ENCODE measurements at regions not wholly inside any gene's neighbourhood (a gene's known extent, or its start where the extent isn't known, plus 50 kb on each side); places are given as distances from the start of the nearest gene placed in this dataset.

GRCh38 chr9:115204904-115205453, 87.0 kb upstream of the TNC start:
- Histone ChIP-seq H3K36me3 (ENCODE audit: low read depth) (no peaks in the 10 kb centered on the region), H4K20me1 (ENCODE audit: insufficient read depth) (no peaks in the 10 kb centered on the region), H2AFZ (no peak overlapping the region), H3K9ac (no peak overlapping the region), H3K4me1 (ENCODE audit: insufficient read depth) (peaks cover 92% of the 10 kb centered on the region), H3K9me2 (ENCODE audit: insufficient read depth) (no peaks in the 10 kb centered on the region), H3K9me3 (ENCODE audit: low read depth) (no peaks in the 10 kb centered on the region), H3K4me3 (no peak overlapping the region), H3K79me2 (ENCODE audit: insufficient read depth) (no peaks in the 10 kb centered on the region), H3K27ac (peak overlapping the region; percentile 60), H3K4me2 (ENCODE audit: unreplicated experiment) (peak overlapping the region; percentile 24), H3K27me3 (replicated peaks; ENCODE audit: insufficient read depth) (no peaks in the 10 kb centered on the region), H3F3A (ENCODE audit: insufficient read depth) (peaks cover 78% of the 10 kb centered on the region)
- 0 to 4% methylated on average over 1 of the region's 1 CpG for WGBS, 2 experiments (ENCODE audit: low coverage in 1 of 2, low lambda C conversion rate in 2 of 2, missing lambda C conversion rate in 2 of 2)
- peak; percentile 89 for DNase-seq
- TF ChIP-seq EZH2phosphoT487 (IDR thresholded peaks at IDR 0.05; ENCODE audit: insufficient read depth, low read depth) (no peak), EZH2 (IDR thresholded peaks at IDR 0.05; ENCODE audit: insufficient read depth, poor library complexity, severe bottlenecking) (no peak)
- in situ Hi-C loops (cut with MboI), result loop anchor here (10.0 kb wide), 1 partner anchor 320 kb away; no protein-coding TSS in a partner anchor

DNA sequence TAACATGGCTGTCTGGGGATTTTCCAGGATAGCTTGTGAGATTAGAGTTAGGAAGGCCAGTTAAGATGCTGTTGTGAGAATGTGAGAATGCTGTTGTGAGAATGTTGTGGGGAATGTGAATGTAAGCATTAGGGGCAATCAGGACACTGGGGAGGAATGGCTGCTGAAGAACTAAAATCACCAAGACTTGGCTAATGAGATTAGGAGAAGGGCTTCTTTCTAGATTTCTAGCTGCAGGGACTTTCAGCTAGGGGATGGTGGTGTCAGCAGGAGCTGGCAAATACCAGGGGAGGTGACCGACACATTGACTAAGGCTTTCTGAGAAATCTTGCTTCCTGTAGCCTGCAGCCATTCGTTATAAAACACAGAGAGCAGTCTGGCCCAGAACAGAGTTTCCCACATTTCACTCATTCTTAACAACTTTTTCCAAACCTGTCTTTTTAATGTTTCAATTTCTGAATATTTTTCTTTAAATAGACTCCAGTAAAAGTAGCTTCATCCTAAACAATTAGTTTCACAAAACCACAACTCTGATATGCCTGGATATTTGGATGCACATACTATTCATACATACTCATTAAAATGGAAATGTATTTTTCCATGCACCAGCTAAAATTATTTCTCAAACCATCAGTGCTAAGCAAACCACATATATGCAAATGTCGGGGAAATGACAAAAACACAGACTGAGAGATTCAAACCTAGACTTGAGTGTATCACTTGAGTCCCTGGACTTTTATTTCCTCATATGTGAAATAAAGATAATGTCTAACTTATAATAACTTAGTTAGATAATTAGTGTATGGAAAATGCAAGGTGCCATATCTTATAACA, 89.3 kb upstream of the TNC start:
- TF ChIP-seq EZH2phosphoT487 (IDR thresholded peaks at IDR 0.05; ENCODE audit: insufficient read depth, low read depth), result no peak
- no peak for TF ChIP-seq EZH2 (IDR thresholded peaks at IDR 0.05; ENCODE audit: insufficient read depth, poor library complexity, severe bottlenecking)
- H2AFZ ChIP-seq, result no peak overlapping the region
- H3K9me3 ChIP-seq (ENCODE audit: low read depth), result no peaks in the 10 kb centered on the region
- peak; percentile 59 for DNase-seq
- H3K4me1 ChIP-seq (ENCODE audit: insufficient read depth), result peaks cover 85% of the 10 kb centered on the region
- H3K27ac ChIP-seq, result no peak overlapping the region
- no peaks in the 10 kb centered on the region for H3K79me2 ChIP-seq (ENCODE audit: insufficient read depth)
- in situ Hi-C loops (cut with MboI), result loop anchor here (10.0 kb wide), 1 partner anchor 318 kb away; no protein-coding TSS in a partner anchor
- H3K9me2 ChIP-seq (ENCODE audit: insufficient read depth), result no peaks in the 10 kb centered on the region; the same call in 1 of the 2 replicates
- H3K4me2 ChIP-seq (ENCODE audit: unreplicated experiment), result peak overlapping the region; percentile 20
- no peak overlapping the region for H3K9ac ChIP-seq
- H3F3A ChIP-seq (ENCODE audit: insufficient read depth), result peaks cover 78% of the 10 kb centered on the region
- no peaks in the 10 kb centered on the region for H3K27me3 ChIP-seq (replicated peaks; ENCODE audit: insufficient read depth)
- H4K20me1 ChIP-seq (ENCODE audit: insufficient read depth), result no peaks in the 10 kb centered on the region
- WGBS, 2 experiments (ENCODE audit: low coverage in 1 of 2, low lambda C conversion rate in 2 of 2, missing lambda C conversion rate in 2 of 2), result 40 to 45% methylated on average over 3 of the region's 3 CpGs
- no peaks in the 10 kb centered on the region for H3K36me3 ChIP-seq (ENCODE audit: low read depth)
- no peak overlapping the region for H3K4me3 ChIP-seq

GRCh38 chr9:115208501-115208900, 90.5 kb upstream of the TNC start:
- in situ Hi-C loops (cut with MboI), result loop anchor here (10.0 kb wide), 1 partner anchor 316 kb away; no protein-coding TSS in a partner anchor
- Histone ChIP-seq H3K4me3 (no peak overlapping the region), H3K27ac (0 out of 2 replicates have a peak overlapping the region, but pooled peaks have one; percentile 13), H3K9me2 (ENCODE audit: insufficient read depth) (no peaks in the 10 kb centered on the region; the same call in 1 of the 2 replicates), H3K9me3 (ENCODE audit: low read depth) (no peaks in the 10 kb centered on the region), H3K4me1 (ENCODE audit: insufficient read depth) (peaks cover 81% of the 10 kb centered on the region), H3K36me3 (ENCODE audit: low read depth) (no peaks in the 10 kb centered on the region), H2AFZ (no peak overlapping the region), H4K20me1 (ENCODE audit: insufficient read depth) (no peaks in the 10 kb centered on the region), H3F3A (ENCODE audit: insufficient read depth) (peaks cover 76% of the 10 kb centered on the region), H3K9ac (no peak overlapping the region), H3K4me2 (ENCODE audit: unreplicated experiment) (peak overlapping the region; percentile 4), H3K79me2 (ENCODE audit: insufficient read depth) (no peaks in the 10 kb centered on the region), H3K27me3 (replicated peaks; ENCODE audit: insufficient read depth) (no peaks in the 10 kb centered on the region)
- TF ChIP-seq EZH2 (IDR thresholded peaks at IDR 0.05; ENCODE audit: insufficient read depth, poor library complexity, severe bottlenecking) (no peak), EZH2phosphoT487 (IDR thresholded peaks at IDR 0.05; ENCODE audit: insufficient read depth, low read depth) (no peak)
- peak; percentile 72 for DNase-seq

DNA sequence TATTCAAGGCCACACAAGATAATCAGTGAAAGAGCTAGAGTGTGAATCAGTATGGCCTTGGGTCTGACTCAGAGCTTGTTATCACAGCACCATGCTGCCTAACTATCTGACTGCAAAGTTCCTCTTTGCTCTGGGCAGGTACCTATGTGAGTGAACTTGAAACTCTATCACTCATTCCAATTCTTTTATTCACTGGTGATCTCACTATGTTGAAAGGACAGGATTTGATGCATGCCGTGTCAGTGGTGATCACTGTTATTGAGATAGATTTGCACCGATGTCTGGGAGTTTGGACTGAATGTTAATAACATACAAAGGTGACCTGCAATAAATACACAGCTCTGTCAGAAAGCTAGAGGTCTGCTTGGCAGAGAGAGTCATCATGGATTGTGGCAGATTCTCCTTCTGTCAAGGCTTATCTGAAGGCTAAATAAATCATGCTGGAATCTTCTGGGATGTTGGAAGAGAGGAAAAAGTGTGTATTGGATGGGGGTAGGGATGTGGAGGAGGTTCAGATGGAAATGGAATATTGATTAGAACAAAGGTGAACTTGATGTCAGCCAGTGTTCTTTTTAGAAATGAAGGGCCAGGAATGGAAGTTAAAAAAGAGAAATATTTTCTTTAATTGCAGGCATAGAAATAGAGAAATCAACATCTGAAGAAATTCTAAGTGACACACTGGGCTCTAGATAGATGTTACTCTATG, 91.8 kb upstream of the TNC start:
- no peaks in the 10 kb centered on the region; the same call in 1 of the 2 replicates for H3K9me2 ChIP-seq (ENCODE audit: insufficient read depth)
- in situ Hi-C loops (cut with MboI), result loop anchor here (10.0 kb wide), 1 partner anchor 315 kb away; no protein-coding TSS in a partner anchor
- no peaks in the 10 kb centered on the region for H3K27me3 ChIP-seq (replicated peaks; ENCODE audit: insufficient read depth)
- 12 to 17% methylated on average over 2 of the region's 2 CpGs for WGBS, 2 experiments (ENCODE audit: low coverage in 1 of 2, low lambda C conversion rate in 2 of 2, missing lambda C conversion rate in 2 of 2)
- H3K4me3 ChIP-seq, result no peak overlapping the region
- TF ChIP-seq EZH2phosphoT487 (IDR thresholded peaks at IDR 0.05; ENCODE audit: insufficient read depth, low read depth), result no peak
- no peak for TF ChIP-seq EZH2 (IDR thresholded peaks at IDR 0.05; ENCODE audit: insufficient read depth, poor library complexity, severe bottlenecking)
- peaks cover 63% of the 10 kb centered on the region for H3F3A ChIP-seq (ENCODE audit: insufficient read depth)
- H2AFZ ChIP-seq, result no peak overlapping the region
- no peaks in the 10 kb centered on the region for H3K79me2 ChIP-seq (ENCODE audit: insufficient read depth)
- peaks cover 75% of the 10 kb centered on the region for H3K4me1 ChIP-seq (ENCODE audit: insufficient read depth)
- H4K20me1 ChIP-seq (ENCODE audit: insufficient read depth), result no peaks in the 10 kb centered on the region
- H3K9me3 ChIP-seq (ENCODE audit: low read depth), result no peaks in the 10 kb centered on the region
- H3K27ac ChIP-seq, result no peak overlapping the region
- DNase-seq, result peak; percentile 56
- no peak overlapping the region for H3K4me2 ChIP-seq (ENCODE audit: unreplicated experiment)
- H3K36me3 ChIP-seq (ENCODE audit: low read depth), result no peaks in the 10 kb centered on the region
- no peak overlapping the region for H3K9ac ChIP-seq
